NCI-H1092 treated with DMSO at 0.1 percent for 48 hours (cell line): ENCODE measurements at regions not wholly inside any gene's neighbourhood (a gene's known extent, or its start where the extent isn't known, plus 50 kb on each side); places are given as distances from the start of the nearest gene placed in this dataset.
"Not testable (repeated sequence)": the region's sequence is repeated elsewhere in the genome, so short reads cannot be mapped to it uniquely, and the experiment has no call there.

Source experiments
- DNase-seq: peaks from one replicate; lab custom pipeline; 2025; lab: John Stamatoyannopoulos, UW

DNA sequence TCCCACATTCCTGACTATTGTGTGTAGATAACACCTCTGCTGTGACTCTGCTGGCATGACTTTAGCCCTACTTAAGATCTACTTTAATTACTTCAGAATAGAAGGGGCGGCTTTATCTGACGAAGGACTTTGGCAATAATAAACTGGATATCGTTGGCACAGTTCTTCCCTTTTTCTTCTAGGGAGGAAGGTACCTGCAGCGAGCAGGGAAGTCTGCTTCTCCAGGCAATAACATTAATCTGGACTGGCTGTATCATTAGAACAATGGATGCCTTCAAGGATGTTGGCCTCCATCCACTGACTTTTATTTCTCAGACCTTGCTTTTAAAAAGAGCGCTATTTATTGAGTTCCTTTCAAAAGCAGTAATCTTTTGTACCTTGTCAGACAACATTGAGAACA, 172.6 kb upstream of the THSD7A start:
- no peak for DNase-seq

DNA sequence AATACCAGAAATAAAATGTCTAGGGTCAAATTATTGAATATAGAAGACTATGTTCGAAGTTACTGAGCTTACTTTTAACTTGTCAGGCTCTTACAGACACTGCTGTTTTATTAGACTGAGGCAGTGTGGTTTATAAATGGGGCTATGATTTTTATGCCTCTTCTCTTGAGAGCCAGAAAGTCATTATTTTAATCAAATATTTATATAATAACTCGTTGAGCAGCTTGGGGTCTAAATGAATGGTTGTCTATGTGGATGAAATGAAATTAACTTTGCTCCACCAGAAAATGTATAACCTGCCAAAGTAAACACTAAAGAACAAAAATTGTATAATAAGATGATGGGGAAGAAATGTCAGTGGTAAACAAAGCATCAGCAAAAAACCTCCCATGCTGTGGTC, 175.6 kb upstream of the THSD7A start:
- DNase-seq: no peak

DNA sequence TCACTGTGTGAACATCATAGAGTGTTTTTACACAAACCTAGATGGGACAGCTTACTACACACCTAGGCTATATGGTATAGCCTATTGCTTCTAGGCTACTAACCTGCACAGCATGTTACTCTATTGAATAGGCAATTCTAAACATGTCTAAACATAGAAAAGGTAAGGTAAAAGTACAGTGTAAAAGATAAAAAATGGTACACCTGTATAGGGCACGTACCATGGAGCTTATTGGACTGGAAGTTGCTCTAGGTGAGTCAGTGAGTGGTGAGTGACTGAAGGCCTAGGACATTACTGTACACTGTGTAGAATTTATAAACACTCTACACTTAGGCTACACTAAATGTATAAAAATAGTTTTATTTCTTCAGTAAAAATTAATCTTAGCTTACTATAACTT, 182.0 kb upstream of the THSD7A start:
- DNase-seq: no peak

DNA sequence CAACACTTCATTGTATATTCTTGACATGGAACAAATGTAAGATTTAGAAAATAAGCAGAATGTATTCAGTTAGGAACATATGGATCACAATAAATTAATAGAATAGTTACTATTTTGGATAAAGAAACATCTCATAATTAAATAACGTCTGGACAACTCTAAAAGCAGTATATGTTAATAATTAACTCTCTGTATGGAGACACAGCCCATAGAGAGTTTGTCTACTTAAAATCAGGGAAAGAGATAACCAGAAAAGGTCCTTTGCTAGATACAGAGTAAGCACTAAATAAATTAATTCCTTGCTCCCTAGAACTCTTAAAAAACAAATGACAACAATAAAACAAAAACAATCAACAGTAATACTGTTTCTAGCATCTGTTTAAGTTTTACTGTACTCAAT, 184.4 kb upstream of the THSD7A start:
- DNase-seq: no peak

DNA sequence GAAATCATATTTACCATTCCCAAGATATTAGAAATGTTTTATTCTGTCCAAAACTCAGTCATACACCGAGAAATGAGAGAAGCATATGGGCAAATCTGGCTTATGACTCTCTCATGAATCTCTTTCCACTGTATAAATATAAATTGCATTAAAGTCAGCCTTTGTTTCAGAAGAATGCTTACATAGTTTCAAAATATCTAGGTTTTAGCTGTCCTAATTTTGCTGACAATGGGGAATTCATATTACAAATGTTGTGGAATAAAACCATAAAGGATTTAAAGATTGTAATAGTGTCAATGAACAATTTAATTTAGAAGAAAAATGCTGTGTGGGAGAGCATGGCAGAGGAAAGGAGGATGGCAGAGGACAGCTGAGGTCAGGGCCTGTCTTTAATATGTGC, 185.0 kb upstream of the THSD7A start:
- no peak for DNase-seq

DNA sequence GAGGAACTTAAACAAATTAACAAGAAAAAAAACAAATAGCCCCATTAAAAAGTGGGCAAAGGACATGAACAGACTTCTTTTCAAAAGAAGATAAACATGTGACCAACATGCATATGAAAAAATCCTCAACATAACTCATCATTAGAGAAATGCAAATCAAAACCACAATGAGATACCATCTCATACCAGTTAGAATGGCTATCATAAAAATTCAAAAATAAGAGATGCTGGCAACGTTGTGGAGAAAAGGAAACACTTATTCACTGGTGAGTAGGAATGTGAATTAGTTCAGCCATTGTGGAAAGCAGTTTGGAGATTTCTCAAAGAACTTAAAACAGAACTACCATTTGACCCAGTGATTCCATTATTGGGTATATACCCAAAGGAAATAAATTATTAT, 189.1 kb upstream of the TMEM106B start:
- DNase-seq: not testable (repeated sequence)

DNA sequence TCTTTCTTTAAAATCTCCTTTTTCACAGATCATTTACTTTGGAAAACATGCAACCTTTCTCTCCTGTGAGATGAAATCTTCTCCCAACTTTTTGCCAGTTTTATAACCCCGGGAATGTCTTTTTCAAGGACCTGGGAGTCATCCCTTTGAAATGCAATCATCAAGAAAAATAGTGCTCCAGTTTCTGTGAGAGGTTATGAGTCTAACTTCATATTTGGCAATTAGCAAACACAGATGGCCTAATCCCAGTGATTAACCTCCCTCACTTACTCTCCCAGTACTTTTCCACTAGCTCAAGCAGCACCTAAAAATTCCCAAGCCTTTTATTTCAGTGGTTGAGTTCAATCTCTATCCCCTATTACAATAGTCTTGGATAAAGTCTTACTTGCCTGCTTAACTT, 185.8 kb upstream of the TMEM106B start:
- DNase-seq: no peak

DNA sequence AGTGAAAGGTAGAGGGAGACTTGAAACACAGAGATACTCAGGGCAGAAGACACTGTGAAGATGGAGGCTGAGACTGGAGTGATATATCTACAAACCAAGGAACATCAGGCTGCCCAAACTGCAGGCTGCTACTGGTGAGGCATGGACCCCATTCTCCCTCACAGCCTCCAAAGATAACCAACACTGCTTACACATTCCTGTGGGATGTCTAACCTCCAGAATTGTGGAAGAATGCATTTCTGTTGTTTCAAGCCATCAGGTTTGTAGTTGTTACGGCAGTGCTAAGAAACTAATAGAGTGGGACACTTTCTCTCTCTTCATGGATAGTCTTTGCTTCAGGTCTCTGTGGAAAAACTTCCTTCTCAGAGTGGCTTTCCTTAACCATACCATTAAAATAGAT, 182.6 kb upstream of the TMEM106B start:
- DNase-seq: no peak

DNA sequence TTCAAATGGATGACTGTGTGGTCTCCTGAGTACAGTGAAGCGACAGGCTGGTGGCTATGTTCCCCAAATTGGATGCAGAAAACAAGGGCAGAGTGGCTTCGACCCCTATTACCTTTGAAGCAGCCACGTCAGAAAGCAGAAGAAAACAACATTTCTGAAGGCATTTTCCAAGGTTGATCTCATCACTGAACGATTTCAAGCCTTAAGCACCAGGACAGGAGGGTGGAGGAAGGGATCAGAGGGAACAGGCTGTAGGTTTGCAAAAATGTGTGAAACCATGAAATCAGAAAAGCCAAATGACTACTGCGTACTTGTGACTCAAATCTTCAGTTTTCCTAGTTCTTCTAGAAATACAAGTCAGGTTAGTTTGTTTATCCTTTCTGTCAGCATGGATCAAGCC, 181.0 kb upstream of the TMEM106B start:
- no peak for DNase-seq

DNA sequence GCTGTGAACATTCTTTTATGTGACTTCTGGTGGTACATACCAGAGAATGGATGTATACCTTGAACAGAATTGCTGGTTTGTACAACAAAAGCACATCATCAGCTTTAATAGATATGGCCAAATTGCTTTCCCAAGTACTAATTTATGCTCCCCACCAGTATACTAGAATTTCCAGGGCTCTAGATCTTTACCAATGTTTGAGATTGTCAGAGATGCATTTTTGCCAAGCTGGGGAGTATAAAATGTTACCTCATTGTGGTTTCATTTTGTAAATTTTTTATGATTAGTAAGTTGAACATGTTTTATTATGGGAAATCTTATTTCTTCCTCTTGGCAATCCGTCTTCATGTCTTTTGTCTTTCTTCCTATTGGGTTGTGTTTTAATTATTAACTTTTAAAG, 179.9 kb upstream of the TMEM106B start:
- no peak for DNase-seq

DNA sequence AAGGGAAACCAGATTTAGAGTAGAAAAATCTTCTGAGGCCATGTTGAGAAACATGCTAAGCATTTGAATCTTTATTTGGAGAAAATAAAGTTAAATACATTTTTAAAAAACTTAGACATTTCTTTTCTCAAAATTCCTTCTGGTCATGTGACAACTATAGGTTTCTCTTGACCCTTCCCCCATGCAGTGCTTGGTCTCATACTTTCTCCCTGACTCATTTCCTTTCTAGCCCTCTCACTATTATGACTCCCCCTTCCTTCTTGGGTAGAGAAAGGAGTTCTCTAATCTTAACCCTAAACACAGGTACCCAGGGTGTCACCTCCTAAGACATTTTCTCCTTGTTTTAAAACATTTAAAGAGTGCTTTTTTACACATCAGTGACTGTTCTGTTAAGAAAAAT, 179.5 kb upstream of the TMEM106B start:
- DNase-seq: no peak

DNA sequence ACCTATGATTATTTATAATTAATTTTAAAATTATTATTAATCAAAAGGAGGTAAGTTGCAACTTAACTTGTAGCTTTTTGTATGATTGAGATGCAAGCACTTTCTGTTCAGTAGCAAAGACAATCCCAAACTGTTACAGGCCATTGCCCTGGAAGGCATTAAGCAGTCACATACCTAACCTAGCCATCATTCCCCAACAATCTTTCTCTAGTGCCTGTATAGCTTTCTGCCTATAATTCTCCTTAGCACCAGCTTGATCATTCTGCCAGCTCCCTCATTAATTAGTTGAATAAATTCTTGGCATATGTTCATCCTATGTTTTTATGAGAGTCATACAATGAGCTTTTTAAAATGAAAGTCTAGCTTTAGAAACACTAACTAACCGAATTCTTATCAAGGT, 178.9 kb upstream of the TMEM106B start:
- DNase-seq: no peak

DNA sequence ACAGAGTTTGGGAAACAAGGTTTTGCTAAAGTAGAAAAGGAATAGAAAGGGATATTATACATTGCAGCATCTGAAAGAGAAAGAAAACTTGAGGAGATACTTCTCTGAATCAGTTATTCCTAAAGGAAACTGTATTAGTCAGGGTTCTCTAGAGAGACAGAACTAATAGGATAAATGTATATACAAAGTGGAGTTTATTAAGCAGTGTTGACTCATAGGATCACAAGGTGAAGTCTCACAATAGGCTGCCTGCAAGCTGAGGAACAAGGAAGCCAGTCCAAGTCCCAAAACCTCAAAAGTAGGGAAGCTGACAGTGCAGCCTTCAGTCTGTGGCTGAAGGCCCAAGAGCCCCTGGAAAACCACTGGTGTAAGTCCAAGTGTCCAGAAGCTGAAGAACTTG, 167.6 kb upstream of the TMEM106B start:
- DNase-seq: not testable (repeated sequence)

DNA sequence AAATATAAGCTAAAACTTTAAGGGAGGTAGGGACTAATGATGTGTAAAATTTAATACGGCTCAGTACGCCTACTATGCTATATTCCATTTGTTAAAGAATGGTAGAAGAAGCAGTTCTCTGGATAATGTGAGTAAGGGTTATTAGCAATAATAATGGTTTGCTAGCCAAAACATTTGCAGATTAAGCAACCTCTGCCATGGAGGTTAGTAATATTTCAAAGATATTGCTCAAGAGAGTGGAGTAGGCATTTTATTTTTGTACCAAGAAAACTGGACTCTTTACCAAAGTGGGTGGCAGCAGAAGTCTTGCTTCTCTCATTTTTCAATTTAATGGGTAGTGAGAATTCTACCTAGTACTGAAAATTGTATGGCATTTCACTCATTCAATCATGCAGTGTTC, 158.9 kb upstream of the TMEM106B start:
- DNase-seq: no peak

DNA sequence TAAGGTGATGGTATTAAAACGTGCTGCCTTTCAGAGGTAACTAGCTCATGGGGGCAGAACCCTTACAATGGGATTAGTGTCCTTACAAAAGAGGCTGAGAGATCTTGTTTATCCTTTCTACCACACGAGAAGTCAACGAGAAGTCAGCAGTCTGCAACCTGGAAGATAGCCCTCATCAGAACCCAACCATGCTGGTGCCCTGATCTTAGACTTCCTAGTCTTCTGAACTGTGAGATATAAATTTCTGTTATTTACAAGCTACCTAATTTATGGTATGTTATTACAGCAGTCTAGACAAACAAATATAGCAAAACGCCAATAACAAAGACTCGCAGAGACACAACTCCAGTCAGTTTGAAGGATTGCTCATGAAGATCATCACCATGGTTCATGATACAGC, 157.5 kb upstream of the TMEM106B start:
- no peak for DNase-seq

DNA sequence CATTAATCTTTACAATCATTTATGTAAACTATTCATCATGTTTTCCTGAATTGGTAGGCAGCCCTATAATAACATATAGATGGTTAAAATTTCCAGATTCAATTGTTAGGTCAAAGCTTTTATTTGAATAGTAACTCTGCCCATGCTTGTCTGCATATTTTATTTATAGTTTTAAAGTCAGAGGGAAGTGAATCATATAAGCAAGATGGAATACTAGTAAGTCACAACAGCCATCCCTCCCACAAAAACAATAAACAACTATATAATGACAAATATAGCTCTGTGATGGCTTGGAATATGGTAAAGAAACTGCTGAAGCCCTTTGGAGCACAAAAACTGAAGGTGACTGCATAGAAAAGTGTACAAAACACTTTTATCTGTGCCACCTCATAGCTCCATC, 156.3 kb upstream of the TMEM106B start:
- no peak for DNase-seq

DNA sequence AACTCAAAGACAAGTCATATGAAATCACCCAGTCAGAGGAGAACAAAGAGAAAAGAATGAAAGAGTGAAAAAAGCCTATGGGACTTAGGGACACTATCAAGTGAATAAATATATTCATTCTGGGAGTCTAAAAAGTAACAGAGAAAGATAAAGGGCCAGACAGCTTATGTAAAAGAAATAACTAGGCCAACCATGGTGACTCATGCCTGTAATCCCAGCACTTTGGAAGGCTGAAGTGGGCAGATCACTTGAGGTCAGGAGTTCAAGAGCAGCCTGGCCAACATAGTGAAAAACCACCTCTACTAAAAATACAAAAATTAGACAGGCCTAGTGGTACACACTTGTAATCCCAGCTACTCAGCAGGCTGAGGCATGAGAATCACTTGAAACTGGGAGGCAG, 154.7 kb upstream of the TMEM106B start:
- DNase-seq: no peak

DNA sequence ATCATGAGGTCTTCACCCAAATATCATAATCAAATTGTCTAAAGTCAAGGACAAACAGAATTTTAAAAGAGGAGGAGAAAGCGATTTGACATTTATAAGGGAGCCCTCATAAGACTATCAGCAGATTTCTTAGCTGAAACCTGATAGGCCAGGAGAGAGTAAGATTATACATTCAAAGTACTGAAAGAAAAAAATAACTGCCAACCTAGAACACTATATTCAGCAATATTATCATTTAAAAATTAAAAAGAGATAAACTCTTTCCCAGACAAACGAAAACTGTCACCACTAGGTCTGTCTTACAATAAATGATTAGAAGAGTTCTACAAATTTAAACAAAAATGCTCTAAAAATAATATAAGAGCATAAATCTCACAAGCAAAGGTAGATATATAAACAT, 154.1 kb upstream of the TMEM106B start:
- DNase-seq: no peak

DNA sequence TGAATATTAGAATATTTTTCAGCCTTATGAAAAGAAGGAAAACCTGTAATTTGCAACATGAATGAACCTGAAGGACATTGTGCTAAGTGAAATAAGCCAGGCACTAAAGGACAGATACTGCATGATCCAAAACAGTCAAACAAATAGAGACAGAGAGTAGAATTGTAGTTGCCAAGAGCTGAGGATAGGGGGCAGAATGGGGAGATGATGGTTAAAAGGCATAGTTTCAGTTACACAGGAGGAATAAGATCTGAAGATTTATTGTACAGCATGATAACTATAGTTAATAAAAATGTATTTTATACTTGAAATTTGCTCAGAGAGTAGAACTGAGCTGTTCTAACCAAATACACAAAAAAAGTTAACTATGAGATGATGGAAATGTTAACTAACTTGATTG, 149.0 kb upstream of the TMEM106B start:
- DNase-seq: peak; percentile 20

DNA sequence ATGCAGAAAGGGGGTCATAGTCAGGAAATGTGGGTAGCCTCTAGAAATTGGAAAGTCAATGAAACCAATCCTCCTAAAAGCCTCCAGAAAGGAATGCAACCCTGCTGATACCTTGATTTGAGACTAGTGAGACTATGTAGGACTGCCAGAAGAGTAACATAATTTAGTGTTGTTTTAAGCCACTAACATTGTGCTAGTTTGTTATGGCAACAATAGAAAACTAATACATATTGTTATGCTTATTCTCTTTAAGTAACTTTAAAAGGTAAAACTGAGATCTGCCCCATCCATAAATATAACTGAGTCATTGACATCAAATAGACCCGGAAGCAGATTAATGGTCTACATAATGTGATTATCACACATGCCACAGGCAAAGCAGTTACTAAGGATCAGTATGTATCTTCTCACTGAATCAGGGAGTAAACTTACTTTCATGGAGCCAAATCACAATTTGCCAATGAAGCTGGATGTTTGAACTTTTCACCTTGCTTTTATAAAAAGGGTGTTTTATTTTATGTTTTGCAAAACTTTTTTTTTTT, 146.4 kb upstream of the TMEM106B start:
- no peak for DNase-seq

DNA sequence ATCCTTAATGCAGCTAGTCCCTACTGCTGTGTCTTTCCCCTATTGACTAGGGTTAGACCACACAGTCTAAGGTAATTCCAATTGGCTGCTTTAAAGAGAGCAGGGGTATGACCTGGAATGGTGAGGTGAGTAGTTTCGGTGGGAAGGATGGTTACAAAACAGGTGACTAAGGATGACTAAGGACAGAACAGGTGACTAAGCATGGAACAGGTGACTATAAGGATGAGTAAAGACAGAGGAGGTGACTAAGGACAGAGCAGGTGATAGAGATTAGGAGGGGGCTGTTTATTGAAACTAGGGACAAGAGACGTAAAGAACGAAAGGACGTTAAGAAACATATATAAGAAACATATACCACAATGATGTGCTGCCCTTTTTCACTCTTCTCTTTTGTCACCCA, 145.1 kb upstream of the TMEM106B start:
- no peak for DNase-seq

DNA sequence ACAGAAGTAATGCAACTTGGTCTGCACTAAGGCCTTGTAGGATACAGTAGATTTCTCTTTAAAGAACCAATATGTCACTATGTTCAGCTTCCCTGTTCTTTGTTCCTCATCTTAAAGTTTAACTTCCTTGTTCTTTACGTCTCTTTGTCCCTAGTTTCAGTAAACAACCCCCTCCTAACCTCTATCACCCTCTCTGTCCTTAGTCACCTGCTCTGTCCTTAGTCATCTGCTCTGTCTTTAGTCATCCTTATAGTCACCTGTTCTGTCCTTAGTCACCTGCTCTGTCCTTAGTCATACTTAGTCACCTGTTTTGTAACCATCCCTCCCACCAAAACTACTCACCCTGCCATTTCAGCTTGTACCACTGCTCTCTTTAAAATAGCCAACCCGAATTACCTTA, 144.6 kb upstream of the TMEM106B start:
- no peak for DNase-seq

DNA sequence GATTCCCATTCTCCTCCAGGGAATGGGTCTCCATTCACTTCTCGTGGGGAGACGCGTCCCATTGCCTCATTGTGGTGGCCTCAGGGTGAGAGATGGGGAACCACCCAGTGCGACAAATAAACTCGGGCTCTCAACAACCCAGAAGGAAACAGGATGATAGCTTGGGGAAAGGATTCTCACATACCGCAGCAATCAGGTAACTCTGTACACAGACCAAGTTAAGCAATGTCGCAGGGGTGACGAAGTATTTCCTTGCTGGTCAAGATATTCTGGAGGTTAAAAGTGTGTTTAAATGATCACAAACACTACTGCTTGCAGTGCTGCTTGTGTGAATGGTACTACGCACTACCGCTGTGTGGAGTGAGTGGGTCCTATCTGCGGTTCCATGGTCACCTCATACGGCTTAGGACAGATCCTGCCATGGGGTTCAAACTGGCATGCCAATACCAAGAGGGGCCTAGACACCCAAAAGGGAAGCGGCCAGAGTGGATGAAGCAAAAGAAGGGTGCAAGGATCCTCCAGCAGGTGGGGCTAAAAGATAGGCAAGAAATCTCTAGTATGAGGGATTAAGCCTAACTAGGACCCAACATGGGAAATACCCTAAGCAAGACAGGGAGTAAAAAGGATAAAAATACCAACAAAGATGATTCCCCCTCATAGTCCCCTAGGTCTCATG, 143.8 kb upstream of the TMEM106B start:
- peak; percentile 64 for DNase-seq

DNA sequence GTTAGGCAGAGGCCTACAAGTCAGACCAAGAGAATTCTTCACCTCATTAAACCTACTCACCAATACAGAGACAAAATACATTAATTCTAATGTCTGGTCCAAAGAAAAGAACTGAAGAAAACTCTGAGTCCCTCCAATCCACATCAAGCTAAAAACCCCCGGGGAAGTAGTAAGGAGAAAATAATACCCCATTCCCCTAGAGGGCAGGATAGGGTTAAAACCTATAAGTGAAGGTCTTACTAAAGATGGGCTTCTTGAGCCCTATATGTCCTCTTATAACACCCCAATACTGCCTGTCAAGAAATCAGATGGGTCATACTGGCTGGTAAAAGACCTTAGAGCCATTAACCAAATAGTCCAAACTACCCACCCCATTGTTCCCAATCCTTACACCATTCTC, 141.3 kb upstream of the TMEM106B start:
- DNase-seq: no peak

DNA sequence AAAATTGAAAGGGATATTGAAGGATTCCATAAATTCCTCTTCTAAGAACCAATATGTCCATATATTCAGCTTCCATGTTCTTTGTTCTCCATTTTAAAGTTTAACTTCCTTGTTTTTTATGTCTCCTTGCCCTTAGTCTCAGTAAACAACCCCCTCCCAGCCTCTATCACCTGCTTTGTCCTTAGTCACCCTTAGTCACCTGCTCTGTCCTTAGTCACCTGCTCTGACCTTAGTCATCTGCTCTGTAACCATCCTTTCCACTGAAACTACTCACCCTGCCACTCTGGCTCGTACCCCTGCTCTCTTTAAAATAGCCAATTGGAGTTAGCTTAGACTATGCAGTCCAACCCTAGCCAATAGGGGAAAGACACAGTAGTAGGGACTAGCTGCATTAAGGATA, 136.2 kb upstream of the TMEM106B start:
- DNase-seq: no peak
